ENCODE measurements at regions not wholly inside any gene's neighbourhood (a gene's known extent, or its start where the extent isn't known, plus 50 kb on each side); places are given as distances from the start of the nearest gene placed in this dataset.

DNA sequence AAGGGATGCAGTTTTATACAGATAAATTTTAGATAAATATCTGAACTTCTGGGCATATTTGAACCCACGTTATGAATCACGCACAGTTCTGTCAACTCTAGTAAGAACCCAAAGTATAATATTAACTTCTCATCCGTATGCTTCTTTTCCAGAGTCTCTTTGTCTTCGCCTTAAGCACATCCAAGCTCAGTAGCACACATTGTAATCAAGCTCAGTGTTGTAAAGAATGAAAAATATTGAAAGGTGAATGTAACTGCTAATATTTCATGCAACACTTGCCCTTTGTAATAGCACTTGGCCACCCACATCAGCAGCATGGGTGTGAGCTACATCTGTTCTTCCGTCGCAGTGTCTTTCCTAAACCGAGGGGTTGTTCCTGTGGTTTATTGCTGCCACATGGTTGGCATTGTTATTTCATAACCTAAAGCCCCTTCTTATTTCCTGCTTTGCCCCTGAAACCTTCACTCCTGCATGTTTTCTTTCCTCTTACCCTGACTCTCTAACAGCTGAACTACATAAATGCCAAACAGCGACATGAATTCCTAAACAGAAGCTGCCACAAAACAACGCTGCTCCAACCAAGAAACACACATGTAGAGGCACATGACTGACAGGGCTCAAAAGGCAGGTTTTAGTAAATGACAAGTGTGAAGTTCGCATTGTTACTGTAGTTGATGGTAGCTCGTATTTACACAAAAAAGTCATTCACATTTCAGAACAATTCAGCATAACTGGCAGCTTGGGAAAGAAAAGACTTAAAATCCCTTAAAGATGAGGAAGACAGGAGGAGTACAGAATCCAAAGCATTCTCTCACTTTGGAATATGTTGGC, 190.1 kb upstream of the MEF2C start:
- intact Hi-C loops (cut with DNase I; ENCODE audit: low total_unique reads), result no loop called here
- 64 to 70% (median 68%) methylated on average over 11 of the region's 11 CpGs for WGBS, 5 donors
- TF ChIP-seq EP300 (IDR thresholded peaks at IDR 0.05) (no peak), POLR2AphosphoS5 (IDR thresholded peaks at IDR 0.05) (no peak), POLR2A (IDR thresholded peaks at IDR 0.05) (no peak), CTCF (IDR thresholded peaks at IDR 0.05) (no peak)
- Histone ChIP-seq H3K36me3 (no peaks in the 10 kb centered on the region), H3K9me3 (no peaks in the 10 kb centered on the region), H3K27me3 (no peaks in the 10 kb centered on the region), H3K4me3 (no peak overlapping the region), H3K27ac (no peak overlapping the region), H3K4me1 (no peaks in the 10 kb centered on the region)
- DNase-seq, result no peak

- Histone ChIP-seq H3K9me3 (no peaks in the 10 kb centered on the region), H3K4me1 (no peaks in the 10 kb centered on the region), H3K27ac (no peak overlapping the region), H3K4me3 (no peak overlapping the region), H3K36me3 (no peaks in the 10 kb centered on the region), H3K27me3 (no peaks in the 10 kb centered on the region)
- intact Hi-C loops (cut with DNase I; ENCODE audit: low total_unique reads), result no loop called here
- 77 to 87% (median 80%) methylated on average over 1 of the region's 1 CpG for WGBS, 5 donors
- TF ChIP-seq POLR2A (IDR thresholded peaks at IDR 0.05) (no peak), CTCF (IDR thresholded peaks at IDR 0.05) (no peak), POLR2AphosphoS5 (IDR thresholded peaks at IDR 0.05) (no peak), EP300 (IDR thresholded peaks at IDR 0.05) (no peak)
- no peak for DNase-seq
These were observed 189.0 kb upstream of the MEF2C start for GRCh38 chr5:89071941-89072331.

GRCh38 chr5:89071101-89071940, 188.3 kb upstream of the MEF2C start:
- Histone ChIP-seq H3K27me3 (no peaks in the 10 kb centered on the region), H3K36me3 (no peaks in the 10 kb centered on the region), H3K9me3 (no peaks in the 10 kb centered on the region), H3K27ac (no peak overlapping the region), H3K4me1 (no peaks in the 10 kb centered on the region), H3K4me3 (no peak overlapping the region)
- intact Hi-C loops (cut with DNase I; ENCODE audit: low total_unique reads), result no loop called here
- DNase-seq, result no peak
- WGBS, 5 donors, result 37 to 51% (median 46%) methylated on average over 4 of the region's 4 CpGs
- TF ChIP-seq POLR2AphosphoS5 (IDR thresholded peaks at IDR 0.05), result no peak
- no peak for TF ChIP-seq POLR2A (IDR thresholded peaks at IDR 0.05)
- TF ChIP-seq CTCF (IDR thresholded peaks at IDR 0.05), result no peak
- TF ChIP-seq EP300 (IDR thresholded peaks at IDR 0.05), result no peak

- intact Hi-C loops (cut with DNase I; ENCODE audit: low total_unique reads), result no loop called here
- TF ChIP-seq POLR2A (IDR thresholded peaks at IDR 0.05) (no peak), POLR2AphosphoS5 (IDR thresholded peaks at IDR 0.05) (no peak), CTCF (IDR thresholded peaks at IDR 0.05) (no peak), EP300 (IDR thresholded peaks at IDR 0.05) (no peak)
- Histone ChIP-seq H3K36me3 (no peaks in the 10 kb centered on the region), H3K4me1 (no peaks in the 10 kb centered on the region), H3K4me3 (no peak overlapping the region), H3K27me3 (no peaks in the 10 kb centered on the region), H3K9me3 (no peaks in the 10 kb centered on the region), H3K27ac (no peak overlapping the region)
- 53 to 63% (median 59%) methylated on average over 2 of the region's 2 CpGs for WGBS, 5 donors
- no peak for DNase-seq
These were observed 186.6 kb upstream of the MEF2C start for GRCh38 chr5:89069591-89069990.

Data from stomach (tissue), 8 donors.